IMR-90 (cell line): ENCODE measurements at regions not wholly inside any gene's neighbourhood (a gene's known extent, or its start where the extent isn't known, plus 50 kb on each side); places are given as distances from the start of the nearest gene placed in this dataset.

Experiments used
- ATAC-seq: fragments of 200-7000 bp; cut with Tn5 transposase; 2 replicates; pipeline ENCODE4 v1.9.1; 2020; ENCODE audit warnings: low read depth, mild to moderate bottlenecking, moderate library complexity
- BruUV-seq: library from RNA; stranded (reverse); fragments of 400-500 nt; replicated peaks from 2 replicates; lab custom pipeline; 2021; lab: Mats Ljungman, UMichigan
- CTCF ChIA-PET: fragments of 300-600 bp; formaldehyde crosslinking; extraction: SDS; loops from one replicate; lab custom pipeline; 2021; ENCODE audit warnings: antibody characterized with exemption; lab: Yijun Ruan, JAX
- POLR2A ChIA-PET: fragments of 300-600 bp; sonication (Branson Sonifier 250); formaldehyde crosslinking; loops from one replicate; lab custom pipeline; 2022; ENCODE audit warnings: antibody characterized with exemption; ENCODE audit not compliant: unreplicated experiment; lab: Charles Lee
- DNase-seq: peaks from one replicate; pipeline ENCODE4 v3.0.0; 2013
- H2AFZ ChIP-seq: replicated peaks from 2 replicates; pipeline ENCODE3; 2013; ENCODE audit warnings: low read length, mild to moderate bottlenecking; ENCODE audit not compliant: poor library complexity
- H2AK5ac ChIP-seq: 2 replicates; pipeline ENCODE4 v1.6.1; 2013; ENCODE audit warnings: low read depth, low read length, inconsistent platforms
- H2AK9ac ChIP-seq: replicated peaks from 2 replicates; pipeline ENCODE3; 2013; ENCODE audit warnings: mild to moderate bottlenecking, low read depth, low read length, moderate library complexity; ENCODE audit not compliant: poor library complexity
- H2BK120ac ChIP-seq: 2 replicates; pipeline ENCODE4 v1.6.1; 2013; ENCODE audit warnings: low read depth, low read length, inconsistent platforms
- H2BK15ac ChIP-seq: 3 replicates; pipeline ENCODE4 v1.6.1; 2013; ENCODE audit warnings: low read depth, low read length, inconsistent platforms
- H2BK20ac ChIP-seq: 2 replicates; pipeline ENCODE4 v1.6.1; 2013; ENCODE audit warnings: low read depth, mild to moderate bottlenecking, inconsistent platforms, low read length, moderate library complexity
- H2BK5ac ChIP-seq: 2 replicates; pipeline ENCODE4 v1.6.1; 2013; ENCODE audit warnings: mild to moderate bottlenecking, low read depth, low read length, inconsistent platforms; ENCODE audit not compliant: poor library complexity, severe bottlenecking
- H3K14ac ChIP-seq: replicated peaks from 2 replicates; pipeline ENCODE4 v1.6.1; 2013; ENCODE audit warnings: low read depth, low read length, inconsistent platforms
- H3K18ac ChIP-seq: 2 replicates; pipeline ENCODE4 v1.6.1; 2013; ENCODE audit warnings: low read depth, low read length, control low read depth
- H3K23ac ChIP-seq: 2 replicates; pipeline ENCODE4 v1.6.1; 2013; ENCODE audit warnings: low read depth, low read length, inconsistent platforms
- H3K27ac ChIP-seq: 2 replicates; pipeline ENCODE4 v1.5.1; 2013; ENCODE audit warnings: mild to moderate bottlenecking, control low read depth, low read length; ENCODE audit not compliant: insufficient read depth
- H3K27me3 ChIP-seq: 2 replicates; pipeline ENCODE4 v1.6.1; 2013; ENCODE audit warnings: low read length; ENCODE audit not compliant: control insufficient read depth, insufficient read depth
- H3K36me3 ChIP-seq: 2 replicates; pipeline ENCODE4 v1.6.1; 2013; ENCODE audit warnings: low read length, mixed read lengths; ENCODE audit not compliant: control insufficient read depth, insufficient read depth
- H3K4ac ChIP-seq: 2 replicates; pipeline ENCODE4 v1.6.1; 2013; ENCODE audit warnings: low read depth, low read length, inconsistent platforms
- H3K4me1 ChIP-seq: 2 replicates; pipeline ENCODE4 v1.6.1; 2013; ENCODE audit warnings: low read length, mixed read lengths; ENCODE audit not compliant: control insufficient read depth, insufficient read depth
- H3K4me2 ChIP-seq: 2 replicates; pipeline ENCODE4 v1.6.1; 2013; ENCODE audit warnings: low read depth, mild to moderate bottlenecking, control low read depth, low read length, moderate library complexity
- H3K4me3 ChIP-seq: 2 replicates; pipeline ENCODE4 v1.5.1; 2013; ENCODE audit warnings: low read depth, mild to moderate bottlenecking, control low read depth, low read length, moderate library complexity; ENCODE audit not compliant: insufficient read depth
- H3K56ac ChIP-seq: 2 replicates; pipeline ENCODE4 v1.6.1; 2013; ENCODE audit warnings: low read length, inconsistent platforms; ENCODE audit not compliant: insufficient read depth; ENCODE audit errors: extremely low read depth
- H3K79me1 ChIP-seq, 2 experiments: 2 replicates each; pipeline ENCODE4 v1.6.1; 2013; ENCODE audit warnings: low read length in 2 of 2, inconsistent platforms in 1 of 2, low read depth in 1 of 2
- H3K9ac ChIP-seq: 2 replicates; pipeline ENCODE4 v1.6.1; 2013; ENCODE audit warnings: low read depth, low read length, control low read depth
- H3K9me1 ChIP-seq: 2 replicates; pipeline ENCODE4 v1.6.1; 2013; ENCODE audit warnings: low read length, inconsistent platforms; ENCODE audit not compliant: insufficient read depth
- H3K9me3 ChIP-seq: 2 replicates; pipeline ENCODE4 v1.6.1; 2013; ENCODE audit warnings: low read length; ENCODE audit not compliant: control insufficient read depth, insufficient read depth
- H4K20me1 ChIP-seq: 2 replicates; pipeline ENCODE4 v1.6.1; 2013; ENCODE audit warnings: low read length, inconsistent platforms; ENCODE audit not compliant: insufficient read depth
- H4K5ac ChIP-seq: 2 replicates; pipeline ENCODE4 v1.6.1; 2013; ENCODE audit warnings: mild to moderate bottlenecking, low read depth, low read length, control low read depth
- H4K8ac ChIP-seq, 2 experiments: 2 replicates each; pipeline ENCODE4 v1.6.1; 2013; ENCODE audit warnings: low read depth in 2 of 2, low read length in 2 of 2, control low read depth in 1 of 2, inconsistent platforms in 1 of 2
- H4K91ac ChIP-seq: 2 replicates; pipeline ENCODE4 v1.6.1; 2013; ENCODE audit warnings: low read depth, low read length, inconsistent platforms; ENCODE audit not compliant: insufficient read depth
- BHLHE40 ChIP-seq: fragments of 150-350 bp; IDR thresholded peaks from 2 replicates; pipeline ENCODE4 v1.6.1; 2016; ENCODE audit warnings: mild to moderate bottlenecking, low read depth, low read length
- CTCF ChIP-seq: conservative IDR thresholded peaks from 2 replicates; pipeline ENCODE4 v1.5.1; 2012; ENCODE audit warnings: mild to moderate bottlenecking, low read depth, low read length, improper control_type of control experiment
- RFX5 ChIP-seq: IDR thresholded peaks from 2 replicates; pipeline ENCODE4 v1.8.0; 2012; ENCODE audit warnings: low read depth, mild to moderate bottlenecking, low read length, moderate library complexity
- dilution Hi-C: fragments of 300-500 bp; cut with HindIII; formaldehyde crosslinking; loops from one replicate; pipeline ENCODE4 v1.14.3; 2018; ENCODE audit warnings: low sequenced_read_pairs; ENCODE audit not compliant: unreplicated experiment
- in situ Hi-C: fragments of 300-500 bp; cut with MboI; formaldehyde crosslinking; loops from 3 replicates; pipeline ENCODE4 v1.14.3; 2019; ENCODE audit warnings: low sequenced_read_pairs, inconsistent platforms, mixed read lengths
- intact Hi-C: fragments of 100-400 bp; cut with micrococcal nuclease; formaldehyde crosslinking; loops from 2 replicates; pipeline ENCODE4 v1.10.0; 2022

- no peak overlapping the region for H3K18ac ChIP-seq
- intact Hi-C loops (no loop called here), in situ Hi-C loops (no loop called here), dilution Hi-C loops (no loop called here)
- H2AFZ ChIP-seq: no peak overlapping the region
- H4K5ac ChIP-seq: no peak overlapping the region
- H3K27me3 ChIP-seq: no peaks in the 10 kb centered on the region
- ChIA-PET POLR2A (no interaction called here), CTCF (no interaction called here)
- H2BK15ac ChIP-seq: no peak overlapping the region
- H2AK9ac ChIP-seq: no peak overlapping the region
- no peak overlapping the region for H2BK20ac ChIP-seq
- no peak for ATAC-seq
- no peak overlapping the region for H3K56ac ChIP-seq
- H3K36me3 ChIP-seq: no peaks in the 10 kb centered on the region
- no peaks in the 10 kb centered on the region for H3K79me1 ChIP-seq
- no peak overlapping the region for H3K27ac ChIP-seq
- H3K4me1 ChIP-seq: no peaks in the 10 kb centered on the region
- BruUV-seq: no TSS peak
- no peak for DNase-seq
- no peak overlapping the region for H3K4ac ChIP-seq
- no peak overlapping the region for H3K4me2 ChIP-seq
- H3K9ac ChIP-seq: no peak overlapping the region
- no peak overlapping the region for H4K91ac ChIP-seq
- H2AK5ac ChIP-seq: no peak overlapping the region
- H3K14ac ChIP-seq: no peak overlapping the region
- H4K8ac ChIP-seq: no peak overlapping the region
- peaks cover 11% of the 10 kb centered on the region for H3K9me3 ChIP-seq
- H4K20me1 ChIP-seq: no peaks in the 10 kb centered on the region
- H2BK120ac ChIP-seq: no peak overlapping the region
- H2BK5ac ChIP-seq: no peak overlapping the region
- H3K9me1 ChIP-seq: no peaks in the 10 kb centered on the region
- no peak overlapping the region for H3K23ac ChIP-seq
- H3K4me3 ChIP-seq: no peak overlapping the region
- TF ChIP-seq CTCF (no peak), RFX5 (no peak), BHLHE40 (no peak)
These were observed 661.7 kb downstream of the MCTP2 start for GRCh38 chr15:94893091-94893490.
